ENCODE measurements at regions not wholly inside any gene's neighbourhood (a gene's known extent, or its start where the extent isn't known, plus 50 kb on each side); places are given as distances from the start of the nearest gene placed in this dataset.

DNA sequence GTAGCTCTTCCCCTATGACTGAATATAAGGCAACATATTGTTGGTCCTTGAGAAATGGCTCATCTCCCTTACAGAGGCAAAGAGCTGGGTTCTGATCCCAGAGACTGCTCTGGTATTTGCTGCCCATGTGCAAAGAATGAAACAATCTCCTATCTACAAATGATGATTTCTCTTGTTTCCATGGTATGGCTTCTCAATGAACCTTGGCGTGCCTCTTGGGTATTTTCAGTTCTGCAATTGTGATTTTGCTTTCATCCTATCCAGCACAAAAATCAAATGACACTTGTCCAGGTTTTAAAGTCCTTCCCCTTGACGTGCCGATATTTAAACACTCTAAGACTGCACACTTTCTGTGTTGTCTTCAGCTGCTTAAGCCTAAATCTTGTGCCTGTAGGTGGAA is 109.8 kb upstream of the NR2F2 start:
- DNase-seq = no peak

DNA sequence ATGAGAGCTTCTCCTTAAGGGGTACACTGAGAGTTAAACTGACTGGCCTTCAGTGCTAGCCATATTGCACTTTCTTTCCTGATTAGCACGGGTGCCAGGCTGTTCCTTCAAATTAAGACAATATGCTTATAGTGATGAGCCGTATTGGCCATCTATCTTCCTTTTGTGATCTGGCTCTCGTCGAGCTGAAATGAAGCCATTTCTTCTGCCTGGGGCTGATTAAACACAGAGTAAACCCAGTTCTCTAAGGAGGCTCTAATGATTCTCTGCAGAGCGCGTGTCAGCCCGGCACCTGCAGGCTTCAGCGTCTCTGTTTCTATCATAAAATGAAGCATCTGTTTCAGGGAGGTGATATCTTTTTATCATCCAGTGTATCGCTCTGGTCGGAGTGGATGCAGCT is 107.5 kb upstream of the NR2F2 start:
- no peak for DNase-seq

DNA sequence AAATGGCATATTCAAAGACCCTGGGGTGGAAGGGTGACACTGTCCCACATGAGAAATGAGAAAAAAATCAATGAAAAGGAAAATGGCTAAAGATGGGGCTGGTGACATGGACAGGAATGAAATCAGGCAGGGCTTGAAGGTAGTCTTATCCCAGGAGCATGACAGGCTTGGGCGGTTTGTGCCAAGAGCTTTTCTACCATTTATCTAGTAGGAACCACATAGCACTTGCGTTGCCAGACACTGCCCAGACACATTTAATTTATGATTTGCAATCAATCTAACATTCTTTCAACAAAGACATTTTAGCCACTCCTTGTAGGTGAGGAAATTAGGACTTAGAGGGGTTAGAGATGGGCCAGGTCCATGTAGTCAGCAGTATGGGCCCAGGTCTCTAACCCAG is 106.6 kb upstream of the NR2F2 start:
- no peak for DNase-seq

DNA sequence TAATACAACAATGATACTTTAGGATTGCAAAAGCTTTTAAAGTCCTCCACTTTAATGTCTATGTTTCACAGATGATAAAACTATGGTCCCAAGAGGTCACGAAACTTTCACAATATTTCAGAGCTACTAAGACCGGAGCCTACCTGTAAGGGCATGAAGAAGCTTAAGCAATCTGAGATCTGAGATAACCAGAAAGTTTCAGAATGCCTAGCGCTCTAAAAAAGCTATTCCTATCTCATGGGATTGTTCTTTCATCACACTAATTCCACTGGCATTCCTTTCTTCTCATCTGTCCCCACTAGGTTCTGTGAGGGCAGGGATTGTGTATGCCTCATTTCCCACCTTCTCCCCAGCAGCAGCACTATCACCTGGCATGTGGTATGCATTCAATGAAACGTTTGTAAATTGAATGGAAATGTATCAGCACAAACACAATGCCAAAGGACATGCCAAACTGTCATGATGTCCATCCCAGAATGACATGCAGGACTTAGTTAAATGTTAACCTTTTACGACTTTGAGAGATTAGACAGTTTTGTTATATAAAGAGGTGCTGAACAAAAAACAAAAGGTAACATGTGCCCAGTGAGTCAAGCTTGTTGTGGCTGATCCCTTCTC is 104.7 kb upstream of the NR2F2 start:
- no peak for DNase-seq

DNA sequence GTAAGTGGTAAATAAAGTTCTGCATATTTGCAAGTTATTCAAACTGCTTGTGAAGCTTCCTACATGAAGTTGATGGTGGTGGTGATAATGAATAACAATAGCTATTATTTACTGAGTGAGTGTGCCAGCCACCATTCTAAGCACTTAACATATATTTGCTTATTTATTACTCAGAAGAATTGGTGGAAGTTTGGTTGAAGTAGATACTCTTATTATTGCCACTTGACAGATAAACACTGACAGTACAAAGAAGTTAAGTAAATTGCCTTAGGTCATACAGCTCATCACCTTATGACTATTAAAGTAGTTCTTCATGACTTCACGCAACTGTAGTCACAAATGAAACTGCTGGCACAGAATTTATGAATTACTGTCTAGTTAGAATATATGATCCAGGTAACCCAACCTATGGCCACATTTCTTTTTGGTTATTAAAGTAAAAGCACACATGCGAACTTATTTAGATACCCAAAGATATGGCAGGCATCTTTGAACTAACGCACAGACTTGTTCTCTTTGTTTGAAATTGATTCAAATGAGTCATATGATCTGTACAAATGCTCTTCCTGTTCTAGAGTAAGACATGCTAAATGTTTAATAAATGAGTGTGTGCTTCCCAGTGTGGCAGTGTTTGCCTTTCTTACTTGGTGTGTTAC is 99.8 kb upstream of the NR2F2 start:
- no peak for DNase-seq

DNA sequence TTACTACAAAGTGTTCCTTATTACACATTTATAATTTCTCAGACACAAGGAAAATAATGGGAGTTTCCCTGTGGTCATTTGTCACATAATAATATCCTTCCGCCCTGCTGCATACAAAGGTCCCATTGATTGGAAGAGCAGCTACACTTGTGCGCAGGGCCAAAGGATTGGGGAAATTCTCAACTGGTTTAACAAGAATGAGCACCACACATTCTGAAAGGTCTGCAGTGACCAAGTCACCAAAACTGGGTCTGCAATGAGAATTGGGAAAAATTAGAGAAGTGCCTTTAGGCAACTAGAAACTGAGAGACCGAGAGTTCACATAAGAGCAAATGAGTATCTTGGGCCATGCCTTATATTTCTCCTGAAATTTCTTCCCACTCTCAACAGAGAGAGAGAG is 98.2 kb upstream of the NR2F2 start:
- no peak for DNase-seq

DNA sequence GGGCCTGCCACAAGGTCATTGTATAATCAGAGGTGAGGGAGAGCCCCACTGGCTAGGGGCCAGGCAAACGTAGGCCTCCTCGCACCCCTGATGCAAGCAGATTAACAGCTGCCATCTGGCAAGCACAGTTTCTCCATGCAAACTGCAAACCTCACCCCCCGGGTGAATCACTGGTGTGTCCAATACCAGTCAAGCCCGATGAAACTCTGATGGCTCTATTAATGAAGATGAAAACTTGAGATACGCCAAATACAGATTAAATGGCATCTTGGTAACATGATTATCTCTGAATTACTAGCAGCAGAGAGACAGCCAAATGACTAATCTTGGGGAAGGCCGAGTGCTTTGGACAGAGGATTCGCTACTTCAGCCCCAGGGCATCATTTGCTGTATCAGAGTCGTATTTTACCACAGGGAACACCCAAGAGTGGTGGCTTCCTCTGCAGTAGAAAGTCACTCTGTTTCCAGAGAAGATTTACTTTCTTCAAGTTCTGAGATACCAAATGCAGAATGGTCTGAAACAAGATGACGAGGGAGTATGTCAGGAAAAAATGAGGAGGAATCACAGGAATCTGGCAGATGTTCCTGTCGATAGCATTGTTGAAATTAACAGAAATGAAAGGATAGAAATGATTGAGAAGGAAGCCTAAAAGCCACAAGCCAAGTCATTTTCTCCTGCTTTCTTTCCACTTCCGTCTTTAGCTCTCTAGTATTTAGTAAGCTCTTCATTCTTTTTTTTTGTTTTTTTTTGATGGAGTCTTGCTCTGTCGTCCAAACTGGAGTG is 96.2 kb upstream of the NR2F2 start:
- no peak for DNase-seq

DNA sequence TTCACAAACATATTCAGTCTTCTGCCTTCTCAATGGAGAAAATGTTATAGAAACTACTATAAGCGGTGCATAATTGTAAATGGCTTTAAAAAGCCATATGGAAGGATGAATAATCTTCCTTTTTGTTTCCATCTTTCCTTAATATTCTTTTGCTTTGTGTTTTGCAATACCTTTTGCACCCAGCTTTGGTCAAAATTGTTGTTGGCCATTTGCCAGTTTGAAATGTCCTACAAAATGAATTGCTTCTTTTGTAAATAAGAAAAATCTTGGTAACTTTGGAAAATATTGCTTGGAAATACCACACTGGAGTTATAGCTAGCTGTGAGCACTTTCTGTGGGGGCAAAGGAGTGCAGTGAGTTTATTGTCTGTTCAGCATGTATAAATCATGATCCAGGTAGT is 93.5 kb upstream of the NR2F2 start:
- no peak for DNase-seq

DNA sequence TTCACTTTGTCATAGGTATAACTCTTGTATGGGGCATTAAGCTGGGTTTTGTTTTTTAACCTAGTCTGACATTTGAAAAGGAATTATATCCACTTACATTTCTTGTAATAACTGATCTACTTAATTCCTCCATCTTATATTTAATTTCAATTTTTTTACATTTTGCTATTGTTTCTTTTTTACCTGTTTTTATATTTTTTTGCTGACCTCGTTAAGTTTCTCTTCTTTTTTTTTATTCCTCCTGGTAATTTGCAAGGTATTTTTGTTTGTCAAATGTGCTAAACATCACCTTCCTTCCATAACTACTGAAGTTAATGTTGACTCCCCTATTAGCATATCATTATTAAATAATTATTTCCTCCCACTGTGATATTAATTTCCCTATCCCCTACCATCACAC is 87.7 kb upstream of the NR2F2 start:
- no peak for DNase-seq

DNA sequence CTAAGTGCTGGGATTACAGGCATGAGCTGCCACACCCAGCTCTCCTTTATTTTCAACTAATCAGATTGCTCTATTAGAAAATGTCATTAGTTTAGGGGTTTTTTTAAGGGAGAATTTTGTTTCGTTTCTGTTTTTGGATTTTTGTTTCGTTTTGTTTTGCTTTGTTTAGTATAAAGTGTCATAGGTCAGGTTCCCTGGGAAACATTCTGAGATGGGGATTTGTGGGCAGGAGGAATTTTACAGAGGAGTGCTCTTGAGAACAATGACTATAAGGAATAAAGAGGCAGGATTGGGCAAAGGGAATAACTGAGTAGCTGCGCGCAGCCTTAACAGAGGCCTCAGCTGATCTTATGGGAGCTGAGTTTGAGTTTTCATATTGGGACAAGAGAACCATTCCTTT is 86.8 kb upstream of the NR2F2 start:
- no peak for DNase-seq

DNA sequence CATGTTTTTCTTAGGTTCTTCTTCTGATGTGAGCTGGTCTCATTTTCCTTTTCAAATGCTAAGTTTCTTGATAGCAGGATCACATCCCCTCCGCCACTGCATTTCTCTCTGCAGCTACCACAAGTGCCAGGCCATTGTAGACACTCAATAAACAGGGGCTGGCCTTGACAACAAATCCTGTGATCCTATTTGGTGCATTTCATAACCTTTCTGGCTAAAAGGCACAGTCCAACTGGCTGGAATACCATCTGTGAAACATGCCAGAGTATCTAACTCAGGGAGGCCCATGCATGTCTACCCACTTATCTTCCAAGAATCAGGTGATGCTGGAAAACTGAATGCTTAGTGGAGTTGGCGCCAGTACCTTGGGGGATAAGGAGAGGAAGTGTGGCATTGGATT is 85.2 kb upstream of the NR2F2 start:
- no peak for DNase-seq

DNA sequence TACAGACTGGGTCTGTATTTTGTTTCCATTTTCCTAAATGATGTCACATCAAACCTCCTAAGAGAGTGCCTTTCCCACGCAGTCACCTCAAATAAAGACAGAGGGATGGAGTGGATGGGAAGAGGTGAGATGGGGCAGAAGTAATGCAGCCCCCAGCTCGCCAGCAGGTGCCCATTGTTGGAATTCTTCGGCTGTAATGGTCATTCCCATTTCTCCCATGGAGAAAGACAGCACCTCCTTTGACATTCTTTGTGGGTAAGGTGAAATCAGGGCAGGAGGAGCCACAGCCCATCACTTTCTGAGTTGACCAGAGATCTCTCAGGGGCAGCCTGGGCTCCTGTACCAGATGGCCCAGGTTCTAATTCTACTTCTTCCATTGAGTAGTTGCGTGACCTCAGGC is 84.4 kb upstream of the NR2F2 start:
- no peak for DNase-seq

DNA sequence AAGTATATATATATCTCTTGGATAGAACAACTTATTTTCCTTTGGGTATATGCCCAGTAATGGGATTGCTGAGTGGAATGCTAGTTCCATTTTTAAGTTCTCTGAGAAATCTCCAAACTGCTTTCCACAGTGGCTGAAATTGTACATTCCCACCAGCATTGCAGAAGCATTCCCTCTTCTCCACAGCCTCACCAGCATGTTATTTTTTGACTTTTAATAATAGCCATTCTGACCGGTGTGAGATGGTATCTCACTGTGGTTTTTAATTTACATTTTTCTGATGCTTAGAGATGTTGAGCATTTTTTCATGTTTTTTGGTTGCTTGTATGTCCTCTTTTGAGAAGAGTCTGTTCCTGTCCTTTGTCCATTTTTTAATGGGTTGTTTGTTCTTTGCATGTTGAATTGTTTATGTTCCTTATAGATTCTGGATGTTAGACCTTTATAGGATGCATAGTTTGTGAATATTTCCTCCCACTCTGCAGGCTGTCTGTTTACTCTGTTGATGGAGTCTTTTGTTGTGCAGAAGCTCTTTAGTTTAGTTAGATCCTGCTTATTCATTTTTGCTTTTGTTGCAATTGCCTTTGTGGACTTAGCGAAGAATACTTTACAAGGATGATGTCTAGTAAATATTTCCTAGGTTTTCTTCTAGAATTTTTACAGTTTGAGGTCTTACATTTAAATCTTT is 82.7 kb upstream of the NR2F2 start:
- DNase-seq = no peak

DNA sequence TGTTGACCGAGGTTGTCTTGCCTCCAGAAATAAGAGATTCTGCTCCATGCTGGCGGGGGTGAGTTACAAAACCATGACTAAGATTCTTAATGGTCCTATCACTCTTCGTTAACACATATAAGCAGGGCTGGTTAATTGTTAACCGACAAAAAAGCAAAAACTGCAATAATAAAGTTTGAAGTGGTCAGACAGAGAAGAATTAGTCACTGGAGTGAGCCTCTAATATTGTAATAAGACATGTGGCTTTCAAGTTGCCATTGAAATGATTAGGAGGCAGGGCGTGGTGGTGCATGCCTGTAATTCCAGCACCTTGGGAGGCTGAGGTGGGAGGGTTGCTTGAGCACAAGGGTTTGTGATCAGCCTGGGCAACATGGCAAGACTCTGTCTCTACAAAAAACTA is 78.4 kb upstream of the NR2F2 start:
- no peak for DNase-seq

DNA sequence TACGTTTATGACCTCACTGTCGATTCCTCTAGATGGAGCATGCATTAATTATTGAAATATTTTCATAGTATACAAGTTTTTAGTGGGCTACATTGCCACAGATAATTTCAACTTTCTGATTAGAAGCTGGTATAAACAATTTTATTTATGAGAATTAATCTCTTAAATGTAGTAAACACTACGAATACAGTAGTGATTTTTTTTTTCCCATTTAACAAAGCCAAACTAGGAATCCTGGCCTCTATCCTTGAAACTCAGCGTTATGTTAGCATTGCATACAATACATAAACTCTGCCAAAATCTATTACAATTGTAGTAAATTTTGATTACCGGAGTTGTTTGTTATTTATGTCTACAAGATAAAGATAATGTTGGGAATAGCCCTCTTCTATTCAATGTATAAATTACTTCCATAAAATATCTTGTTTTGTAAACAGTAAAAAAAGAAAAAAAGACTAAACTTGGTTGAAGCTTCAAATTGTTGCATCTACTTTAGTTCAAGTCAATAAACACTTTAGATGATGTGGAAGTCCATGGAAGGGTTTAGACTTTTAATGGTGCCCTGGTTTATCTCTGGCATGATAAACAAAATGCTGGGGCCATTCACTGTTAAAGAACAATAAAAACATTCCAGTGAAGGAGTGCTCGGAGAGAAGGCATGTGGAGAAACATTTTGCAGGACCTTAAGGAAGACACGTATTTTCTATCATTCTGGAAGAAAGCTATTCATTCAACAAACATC is 77.3 kb upstream of the NR2F2 start:
- no peak for DNase-seq

DNA sequence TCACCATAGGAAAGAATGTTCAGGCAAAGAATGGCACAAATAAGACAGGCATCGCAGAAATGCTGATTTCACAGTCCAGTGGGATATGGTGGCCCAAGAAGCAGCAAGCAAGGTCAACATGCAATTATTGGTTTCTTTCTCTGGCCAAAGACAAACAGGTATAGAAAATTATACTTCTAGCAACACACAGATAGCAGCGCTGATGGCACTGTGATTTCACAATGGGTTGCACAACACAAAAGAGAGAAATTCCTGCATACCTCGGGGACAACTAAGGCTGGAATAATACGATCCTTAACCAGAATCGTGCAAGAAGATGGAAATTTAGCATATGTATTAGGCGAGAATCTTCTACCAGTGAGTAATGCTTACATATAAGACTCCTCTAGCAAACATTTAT is 76.3 kb upstream of the NR2F2 start:
- DNase-seq = no peak

DNA sequence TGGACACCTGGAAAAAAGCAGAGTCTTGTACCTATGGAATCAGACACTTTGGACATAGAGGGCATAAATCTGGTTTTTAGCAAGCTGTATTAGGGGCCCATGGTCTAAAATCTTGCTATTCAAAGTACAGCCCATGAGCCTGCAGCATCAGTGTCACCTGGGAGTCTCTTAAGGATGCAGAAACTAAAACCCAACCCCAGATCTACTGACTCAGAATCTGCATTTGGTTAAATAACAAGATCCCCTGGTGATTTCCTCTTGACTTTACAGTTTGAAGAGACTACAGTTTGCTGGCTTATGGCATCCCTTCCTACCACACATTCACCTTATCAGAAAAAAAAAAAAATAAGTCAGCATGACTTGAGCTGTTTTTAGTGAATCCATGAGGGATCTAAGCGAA is 74.9 kb upstream of the NR2F2 start:
- no peak for DNase-seq

DNA sequence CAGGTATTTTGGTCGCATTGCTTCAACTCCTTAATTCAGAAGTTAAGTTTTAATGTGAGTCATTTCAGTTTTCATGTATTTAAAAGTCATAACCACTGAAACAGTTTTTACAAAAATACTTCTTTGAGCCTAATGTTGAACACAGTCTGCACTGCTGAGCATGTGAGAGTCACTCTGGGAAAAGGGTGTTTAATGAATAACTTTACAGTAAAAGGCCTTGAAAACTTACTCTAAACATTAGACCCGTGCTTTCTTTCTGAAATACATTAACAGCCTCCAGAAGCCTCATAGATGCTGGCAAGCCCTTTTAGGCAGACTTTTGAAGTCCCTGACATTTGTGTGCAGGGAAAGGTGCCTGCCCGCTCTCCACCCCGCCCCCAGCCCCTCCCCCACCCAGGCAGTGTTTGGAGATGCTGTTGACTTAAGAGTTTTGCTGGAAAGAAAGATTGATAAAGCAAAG is 68.9 kb upstream of the NR2F2 start:
- no peak for DNase-seq

DNA sequence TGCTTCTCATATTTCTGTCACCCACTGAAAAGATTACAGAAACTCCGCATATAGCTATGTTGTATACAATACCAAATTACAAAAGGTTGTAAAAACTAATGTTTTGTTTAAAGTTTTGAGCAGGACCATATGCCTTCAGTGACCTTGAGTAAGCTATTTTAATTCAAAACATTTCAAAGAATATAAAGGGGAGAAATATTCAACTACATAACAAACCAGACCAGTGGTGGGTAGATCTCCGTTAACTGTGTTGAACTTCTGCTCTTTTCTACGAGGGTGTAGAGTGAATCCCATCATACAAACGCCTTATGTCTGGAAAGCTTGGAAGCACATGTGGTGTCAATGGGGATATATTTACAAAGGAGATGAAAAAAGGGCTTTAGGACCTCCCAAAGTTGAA is 68.4 kb upstream of the NR2F2 start:
- no peak for DNase-seq

DNA sequence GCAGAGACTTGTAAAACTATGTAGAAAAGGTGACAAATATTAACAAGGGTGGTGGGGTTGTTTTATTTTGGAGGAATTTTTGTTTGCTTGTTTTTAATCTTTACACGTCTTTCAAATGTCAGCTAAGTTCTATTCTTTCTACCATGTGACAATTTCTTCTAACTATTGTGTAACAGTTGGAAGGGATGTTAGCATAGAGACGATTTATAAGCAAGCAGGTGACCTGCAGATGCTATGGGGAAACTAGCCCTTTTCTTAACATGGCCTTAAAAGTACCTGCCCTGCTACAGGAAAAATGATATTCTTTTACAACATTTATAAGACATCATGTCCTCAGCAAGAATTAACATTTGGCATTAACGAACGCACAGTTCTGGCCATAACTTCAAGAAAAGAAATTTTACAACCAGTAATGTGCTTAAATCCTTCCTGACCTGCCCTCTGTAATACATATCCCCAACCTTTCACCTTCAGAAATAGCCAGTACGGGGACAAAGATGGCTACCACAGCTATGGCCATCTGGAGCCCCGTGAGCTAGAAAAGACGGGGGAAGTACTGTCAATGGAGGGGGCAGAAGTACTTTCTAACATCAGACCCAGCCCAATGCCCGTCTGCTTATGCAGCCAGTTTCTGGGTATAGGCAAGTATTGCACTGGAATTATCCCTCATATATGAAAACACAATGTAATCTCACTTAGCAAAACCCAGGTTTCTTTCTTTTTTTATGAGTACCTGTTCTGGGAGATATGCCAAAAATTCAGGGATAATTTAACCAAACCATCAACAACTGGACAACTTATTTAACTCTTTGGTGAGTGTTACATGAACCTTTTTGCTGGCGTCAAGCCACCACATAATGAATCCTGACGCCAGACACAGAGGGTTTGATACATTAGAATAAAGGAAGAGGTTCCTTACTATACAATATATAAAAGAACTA is 67.7 kb upstream of the NR2F2 start:
- DNase-seq = no peak

DNA sequence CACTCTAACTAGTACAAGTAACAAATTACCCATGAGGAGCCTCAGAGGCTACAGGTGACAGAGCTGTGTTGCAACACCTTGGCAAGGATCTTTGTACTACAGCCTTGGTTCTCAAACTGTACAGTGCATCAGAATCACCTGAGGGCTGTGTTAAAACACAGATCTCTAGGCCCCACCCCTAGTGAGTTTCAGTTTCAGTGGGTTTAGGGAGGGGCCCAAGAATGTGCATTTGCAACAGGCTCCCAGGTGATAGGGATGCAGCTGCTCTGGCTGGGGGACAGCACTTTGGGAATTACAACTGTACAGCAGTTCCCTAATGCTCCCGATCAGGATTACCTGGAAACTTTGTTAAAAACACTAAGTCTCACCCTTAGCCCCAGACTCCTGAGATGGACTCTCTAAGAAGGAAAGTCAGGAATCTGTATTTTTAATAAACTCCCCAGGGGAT is 66.1 kb upstream of the NR2F2 start:
- DNase-seq = no peak
